Neutrophil (primary cell): ENCODE measurements at regions not wholly inside any gene's neighbourhood (a gene's known extent, or its start where the extent isn't known, plus 50 kb on each side); places are given as distances from the start of the nearest gene placed in this dataset.

Experiments used
- H3K27ac ChIP-seq: fragments of 200-600 bp; sonication (generic); 2 replicates; pipeline ENCODE4 v1.5.1; 2016; ENCODE audit warnings: mild to moderate bottlenecking, moderate library complexity
- H3K27me3 ChIP-seq: fragments of 200-600 bp; sonication (generic); 2 replicates; pipeline ENCODE4 v1.6.0; 2016; ENCODE audit warnings: mild to moderate bottlenecking
- H3K36me3 ChIP-seq: fragments of 200-600 bp; sonication (generic); 2 replicates; pipeline ENCODE4 v1.5.1; 2017
- H3K4me1 ChIP-seq, 2 experiments: fragments of 200-600 bp in 1 of 2; sonication (generic) in 1 of 2; 1 replicate in 1 of 2; 2 replicates in 1 of 2; pipeline versions ENCODE4 v1.5.1 to v1.6.1; 2013 to 2016; ENCODE audit warnings: low read depth in 1 of 2, low read length in 1 of 2, mild to moderate bottlenecking in 1 of 2, moderate library complexity in 1 of 2; ENCODE audit not compliant: control insufficient read depth in 1 of 2, insufficient read depth in 1 of 2
- H3K4me3 ChIP-seq, 2 experiments: fragments of 200-600 bp in 1 of 2; sonication (generic) in 1 of 2; 1 replicate in 1 of 2; 2 replicates in 1 of 2; pipeline ENCODE4 v1.5.1; 2013 to 2016; ENCODE audit warnings: low read depth in 1 of 2, low read length in 1 of 2, mild to moderate bottlenecking in 1 of 2, moderate library complexity in 1 of 2
- H3K9me3 ChIP-seq: fragments of 200-600 bp; sonication (generic); 2 replicates; pipeline ENCODE4 v1.5.1; 2016
- CTCF ChIP-seq: fragments of 200-600 bp; sonication (generic); IDR thresholded peaks from 2 replicates; pipeline ENCODE4 v1.5.1; 2016; ENCODE audit warnings: antibody characterized with exemption

GRCh38 chr4:120549011-120549570, 373.4 kb downstream of the PRDM5 start:
- no peak for TF ChIP-seq CTCF
- H3K27ac ChIP-seq = no peak overlapping the region
- H3K27me3 ChIP-seq = no peaks in the 10 kb centered on the region
- H3K4me1 ChIP-seq = no peaks in the 10 kb centered on the region
- H3K4me3 ChIP-seq = no peak overlapping the region
- H3K9me3 ChIP-seq = no peaks in the 10 kb centered on the region
- no peaks in the 10 kb centered on the region for H3K36me3 ChIP-seq

DNA sequence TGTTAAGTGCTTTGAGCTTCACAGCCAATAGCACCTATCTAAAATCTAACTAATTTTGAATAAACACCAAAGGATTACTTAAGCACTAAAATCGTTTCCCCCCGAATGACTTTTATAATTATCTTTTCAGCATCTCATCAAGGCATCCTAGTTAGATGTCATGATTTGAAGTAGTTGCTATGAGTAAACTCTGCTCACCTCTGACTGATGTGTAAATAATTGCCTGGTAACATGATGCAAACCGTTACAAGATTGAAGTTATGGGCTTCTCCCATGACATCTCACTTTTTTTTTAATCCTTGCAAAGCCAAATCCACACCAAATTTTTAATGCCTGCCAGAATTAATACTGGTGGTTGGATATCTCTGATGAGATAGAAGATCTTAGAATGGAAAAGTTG, 377.1 kb downstream of the PRDM5 start:
- Histone ChIP-seq H3K4me1 (no peaks in the 10 kb centered on the region), H3K27ac (no peak overlapping the region), H3K4me3 (no peak overlapping the region), H3K27me3 (no peaks in the 10 kb centered on the region), H3K9me3 (no peaks in the 10 kb centered on the region), H3K36me3 (no peaks in the 10 kb centered on the region)
- no peak for TF ChIP-seq CTCF

- no peak overlapping the region for H3K27ac ChIP-seq
- H3K4me1 ChIP-seq = no peaks in the 10 kb centered on the region
- H3K4me3 ChIP-seq = no peak overlapping the region
- no peaks in the 10 kb centered on the region for H3K36me3 ChIP-seq
- no peak for TF ChIP-seq CTCF
- no peaks in the 10 kb centered on the region for H3K27me3 ChIP-seq
- no peaks in the 10 kb centered on the region for H3K9me3 ChIP-seq
Observed at GRCh38 chr4:120544838-120545237, 377.7 kb downstream of the PRDM5 start.

- TF ChIP-seq CTCF = no peak
- Histone ChIP-seq H3K36me3 (no peaks in the 10 kb centered on the region), H3K4me3 (no peak overlapping the region), H3K27me3 (no peaks in the 10 kb centered on the region), H3K27ac (no peak overlapping the region), H3K9me3 (no peaks in the 10 kb centered on the region), H3K4me1 (no peaks in the 10 kb centered on the region)
Observed at GRCh38 chr4:120540625-120541024, 381.9 kb downstream of the PRDM5 start.

DNA sequence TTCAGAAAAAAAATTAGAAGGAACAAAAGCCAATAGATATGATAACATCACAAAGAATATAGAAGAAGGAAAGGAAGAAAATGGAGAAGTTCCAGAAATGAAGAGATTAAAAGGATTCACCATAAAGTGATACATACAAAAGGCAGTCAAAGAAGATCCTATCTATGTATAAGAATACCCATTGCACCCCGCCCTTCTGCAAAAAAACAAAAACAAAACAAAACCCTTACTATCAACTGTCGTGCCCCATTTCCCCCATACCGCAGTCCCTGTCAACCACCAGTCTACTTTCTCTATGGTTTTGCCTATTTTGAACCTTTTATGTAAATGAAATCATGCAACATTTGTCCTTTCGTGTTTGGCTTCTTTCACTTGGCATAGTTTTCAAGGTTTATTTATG, 385.6 kb downstream of the PRDM5 start:
- H3K36me3 ChIP-seq = no peaks in the 10 kb centered on the region
- no peak overlapping the region for H3K27ac ChIP-seq
- no peaks in the 10 kb centered on the region for H3K9me3 ChIP-seq
- TF ChIP-seq CTCF = no peak
- H3K4me1 ChIP-seq = no peaks in the 10 kb centered on the region
- H3K27me3 ChIP-seq = no peaks in the 10 kb centered on the region
- H3K4me3 ChIP-seq = no peak overlapping the region

DNA sequence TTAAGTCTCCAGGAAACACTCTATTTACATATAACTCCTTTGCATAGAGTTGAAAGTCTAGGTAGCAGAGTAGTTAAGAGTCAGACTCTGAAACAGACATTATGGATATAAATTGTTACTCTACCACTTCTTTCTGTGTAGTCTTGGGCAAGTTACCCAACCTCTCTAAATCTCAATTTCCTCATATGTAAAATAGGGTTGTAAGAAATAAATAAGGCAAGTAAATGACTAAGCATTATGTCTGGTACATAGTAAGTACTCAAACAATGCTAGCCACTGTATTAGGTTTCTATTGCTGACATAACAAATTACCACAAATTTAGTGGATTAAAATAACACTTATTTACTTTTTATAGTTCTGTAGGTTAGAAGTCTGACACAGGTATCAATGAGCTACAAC, 394.1 kb downstream of the PRDM5 start:
- TF ChIP-seq CTCF = no peak
- no peak overlapping the region for H3K27ac ChIP-seq

More for the DNA sequence above, 394.1 kb downstream of the PRDM5 start:
- Histone ChIP-seq H3K36me3 (no peaks in the 10 kb centered on the region), H3K27me3 (no peaks in the 10 kb centered on the region), H3K4me1 (no peaks in the 10 kb centered on the region), H3K9me3 (no peaks in the 10 kb centered on the region), H3K4me3 (no peak overlapping the region)
